ENCODE measurements at regions not wholly inside any gene's neighbourhood (a gene's known extent, or its start where the extent isn't known, plus 50 kb on each side); places are given as distances from the start of the nearest gene placed in this dataset.

DNA sequence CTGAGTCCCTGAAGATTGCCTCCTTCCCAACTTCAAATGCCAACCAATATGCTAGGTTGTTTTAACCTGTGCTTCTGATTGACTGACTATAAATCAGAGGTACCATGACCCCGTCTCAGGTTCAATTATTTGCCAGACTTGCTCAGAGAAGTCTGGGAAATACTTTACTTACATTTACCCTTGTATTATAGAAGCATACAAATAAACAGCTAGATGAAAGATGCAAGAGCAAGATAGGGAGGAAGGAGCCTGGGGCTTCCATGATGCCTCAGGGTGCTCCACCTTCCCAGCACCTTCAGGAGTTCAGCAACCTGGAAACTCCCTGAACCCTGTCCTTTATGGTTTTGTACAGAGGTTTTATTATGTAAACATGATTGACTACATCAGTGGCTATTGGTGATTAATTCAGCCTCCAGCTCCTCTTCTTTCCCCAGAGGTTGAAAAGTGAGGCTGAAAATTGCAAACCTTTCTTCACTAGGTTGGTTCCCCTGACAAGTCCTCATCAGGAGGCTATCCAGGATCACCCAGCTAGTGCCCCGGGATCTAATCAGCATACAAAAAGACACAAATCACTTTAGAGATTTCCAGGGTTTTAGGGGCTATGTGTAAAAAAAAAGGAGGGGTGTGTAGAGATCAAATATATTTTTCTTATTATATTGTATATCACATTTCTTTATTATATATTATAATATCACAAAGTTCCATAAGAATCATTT, 547.7 kb downstream of the EPM2A start:
- H3K9me3 ChIP-seq (ENCODE audit: control insufficient read depth in 2 of 2, low read length in 2 of 2): no peaks in the 10 kb centered on the region
- no peaks in the 10 kb centered on the region for H3K27me3 ChIP-seq (ENCODE audit: control insufficient read depth in 2 of 2, insufficient read depth in 2 of 2, low read length in 2 of 2)
- H3K4me3 ChIP-seq (ENCODE audit: low read length in 2 of 2): no peak overlapping the region
- no peak overlapping the region for H3K27ac ChIP-seq (ENCODE audit: low read depth in 2 of 2, low read length in 2 of 2)
- H3K9ac ChIP-seq (ENCODE audit: low read depth in 1 of 2, low read length in 2 of 2): no peak overlapping the region
- no peaks in the 10 kb centered on the region for H3K36me3 ChIP-seq (ENCODE audit: control insufficient read depth in 2 of 2, insufficient read depth in 2 of 2, low read length in 2 of 2)
- no peaks in the 10 kb centered on the region for H3K4me1 ChIP-seq (ENCODE audit: control insufficient read depth in 2 of 2, insufficient read depth in 2 of 2, low read length in 2 of 2)

DNA sequence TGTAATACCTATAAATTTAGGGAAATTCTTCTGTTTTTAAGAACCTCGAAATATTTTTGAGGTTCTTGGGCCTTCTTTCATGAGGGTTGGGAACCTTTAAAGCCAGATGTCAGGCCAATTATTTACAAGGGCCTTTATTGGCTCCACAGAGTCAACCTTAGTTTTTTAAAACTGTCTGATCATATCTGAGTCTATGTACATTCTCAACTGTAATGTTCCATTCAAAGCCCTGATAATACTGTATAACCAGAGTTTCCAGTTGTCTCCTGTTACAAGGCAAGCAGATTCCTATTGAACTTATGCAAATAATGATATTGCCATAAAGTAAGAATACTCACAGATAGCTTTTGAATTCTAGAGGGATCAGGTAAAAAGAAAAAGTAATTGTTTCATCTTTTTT, 545.5 kb downstream of the EPM2A start:
- H3K27me3 ChIP-seq (ENCODE audit: control insufficient read depth in 2 of 2, insufficient read depth in 2 of 2, low read length in 2 of 2): no peaks in the 10 kb centered on the region
- H3K4me1 ChIP-seq (ENCODE audit: control insufficient read depth in 2 of 2, insufficient read depth in 2 of 2, low read length in 2 of 2): no peaks in the 10 kb centered on the region
- H3K36me3 ChIP-seq (ENCODE audit: control insufficient read depth in 2 of 2, insufficient read depth in 2 of 2, low read length in 2 of 2): no peaks in the 10 kb centered on the region
- no peak overlapping the region for H3K4me3 ChIP-seq (ENCODE audit: low read length in 2 of 2)
- H3K9me3 ChIP-seq (ENCODE audit: control insufficient read depth in 2 of 2, low read length in 2 of 2): no peaks in the 10 kb centered on the region
- H3K9ac ChIP-seq (ENCODE audit: low read depth in 1 of 2, low read length in 2 of 2): no peak overlapping the region
- no peak overlapping the region for H3K27ac ChIP-seq (ENCODE audit: low read depth in 2 of 2, low read length in 2 of 2)

- no peak overlapping the region for H3K27ac ChIP-seq (ENCODE audit: low read depth in 2 of 2, low read length in 2 of 2)
- no peaks in the 10 kb centered on the region for H3K36me3 ChIP-seq (ENCODE audit: control insufficient read depth in 2 of 2, insufficient read depth in 2 of 2, low read length in 2 of 2)
- no peaks in the 10 kb centered on the region for H3K4me1 ChIP-seq (ENCODE audit: control insufficient read depth in 2 of 2, insufficient read depth in 2 of 2, low read length in 2 of 2)
- no peak overlapping the region for H3K4me3 ChIP-seq (ENCODE audit: low read length in 2 of 2)
- no peaks in the 10 kb centered on the region for H3K27me3 ChIP-seq (ENCODE audit: control insufficient read depth in 2 of 2, insufficient read depth in 2 of 2, low read length in 2 of 2)
- H3K9me3 ChIP-seq (ENCODE audit: control insufficient read depth in 2 of 2, low read length in 2 of 2): no peaks in the 10 kb centered on the region
- H3K9ac ChIP-seq (ENCODE audit: low read depth in 1 of 2, low read length in 2 of 2): no peak overlapping the region
Measured at GRCh38 chr6:145194389-145194788, 540.9 kb downstream of the EPM2A start.

DNA sequence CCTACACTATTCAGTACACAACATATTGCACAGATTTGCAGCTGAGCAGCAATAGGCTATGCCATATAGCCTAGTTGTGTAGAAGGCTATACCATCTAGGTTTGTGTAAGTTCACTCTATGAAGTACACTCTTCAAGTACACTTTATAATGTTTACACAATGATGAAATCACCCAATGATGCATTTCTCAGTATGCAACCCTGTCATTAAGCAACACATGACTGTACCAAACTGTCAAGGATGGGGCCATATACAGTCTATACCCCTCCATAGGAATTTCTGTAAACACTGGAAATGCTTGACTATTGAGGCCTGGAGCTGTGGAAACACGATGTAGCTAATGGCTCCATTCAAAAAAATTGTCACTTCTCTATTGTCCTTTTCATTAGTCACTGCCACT, 535.4 kb downstream of the EPM2A start:
- no peaks in the 10 kb centered on the region for H3K27me3 ChIP-seq (ENCODE audit: control insufficient read depth in 2 of 2, insufficient read depth in 2 of 2, low read length in 2 of 2)
- no peaks in the 10 kb centered on the region for H3K9me3 ChIP-seq (ENCODE audit: control insufficient read depth in 2 of 2, low read length in 2 of 2)
- no peak overlapping the region for H3K27ac ChIP-seq (ENCODE audit: low read depth in 2 of 2, low read length in 2 of 2)
- H3K4me1 ChIP-seq (ENCODE audit: control insufficient read depth in 2 of 2, insufficient read depth in 2 of 2, low read length in 2 of 2): no peaks in the 10 kb centered on the region
- no peak overlapping the region for H3K9ac ChIP-seq (ENCODE audit: low read depth in 1 of 2, low read length in 2 of 2)
- no peak overlapping the region for H3K4me3 ChIP-seq (ENCODE audit: low read length in 2 of 2)
- no peaks in the 10 kb centered on the region for H3K36me3 ChIP-seq (ENCODE audit: control insufficient read depth in 2 of 2, insufficient read depth in 2 of 2, low read length in 2 of 2)

DNA sequence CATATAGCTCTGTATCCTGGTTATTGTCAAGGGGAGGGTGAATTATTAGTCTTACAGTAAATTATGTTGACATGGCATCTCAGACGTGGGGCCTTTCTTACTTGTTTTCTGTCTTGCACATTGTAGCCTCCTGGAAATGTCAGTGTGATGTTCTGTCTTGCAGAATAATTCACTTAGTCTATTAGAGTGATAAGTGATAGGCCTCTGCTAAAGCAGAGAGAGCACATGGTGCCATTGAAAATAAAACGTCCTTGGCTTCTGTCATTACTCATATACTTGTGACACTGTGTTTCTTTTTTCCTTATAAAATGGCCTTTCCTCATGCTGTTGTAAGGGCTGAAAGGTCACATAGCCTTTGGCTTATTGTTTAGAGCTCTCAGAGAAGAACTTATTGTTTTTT, 531.0 kb downstream of the EPM2A start:
- Histone ChIP-seq H3K9ac (ENCODE audit: low read depth in 1 of 2, low read length in 2 of 2) (no peak overlapping the region), H3K27me3 (ENCODE audit: control insufficient read depth in 2 of 2, insufficient read depth in 2 of 2, low read length in 2 of 2) (no peaks in the 10 kb centered on the region), H3K36me3 (ENCODE audit: control insufficient read depth in 2 of 2, insufficient read depth in 2 of 2, low read length in 2 of 2) (no peaks in the 10 kb centered on the region), H3K4me3 (ENCODE audit: low read length in 2 of 2) (no peak overlapping the region), H3K27ac (ENCODE audit: low read depth in 2 of 2, low read length in 2 of 2) (no peak overlapping the region), H3K9me3 (ENCODE audit: control insufficient read depth in 2 of 2, low read length in 2 of 2) (no peaks in the 10 kb centered on the region), H3K4me1 (ENCODE audit: control insufficient read depth in 2 of 2, insufficient read depth in 2 of 2, low read length in 2 of 2) (no peaks in the 10 kb centered on the region)

DNA sequence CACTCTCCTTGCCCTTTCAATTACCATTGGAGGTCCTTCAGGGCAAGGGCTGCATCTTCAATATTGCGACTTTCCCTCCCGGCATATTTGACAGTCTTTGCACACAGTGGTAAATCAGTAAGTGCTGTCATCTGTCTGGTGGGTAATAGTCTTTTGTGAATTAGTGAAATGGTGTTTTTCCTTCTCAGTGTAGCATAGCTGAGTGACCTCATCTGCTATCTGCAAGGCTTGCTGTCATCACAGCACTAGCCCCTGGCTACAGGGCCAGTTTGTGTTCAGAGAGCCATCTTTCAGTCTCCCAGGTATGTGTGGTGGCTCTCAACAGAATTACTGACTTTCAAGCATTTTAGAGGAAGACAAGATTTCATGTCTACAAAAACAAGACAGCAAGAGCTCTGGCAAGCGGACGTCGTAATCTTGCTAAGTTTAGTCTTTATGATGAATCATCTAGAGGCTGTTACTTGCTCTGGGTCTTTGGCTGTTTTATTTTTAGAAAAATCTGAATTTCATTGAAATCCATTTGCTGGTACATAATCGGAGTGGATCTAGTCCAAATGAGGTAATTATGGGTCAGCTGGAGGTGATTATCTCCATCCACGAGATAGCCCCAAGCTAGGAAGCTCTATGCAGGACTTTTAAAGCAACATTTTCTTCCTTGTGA, 528.9 kb downstream of the EPM2A start:
- no peaks in the 10 kb centered on the region for H3K27me3 ChIP-seq (ENCODE audit: control insufficient read depth in 2 of 2, insufficient read depth in 2 of 2, low read length in 2 of 2)
- H3K4me3 ChIP-seq (ENCODE audit: low read length in 2 of 2): no peak overlapping the region
- no peaks in the 10 kb centered on the region for H3K36me3 ChIP-seq (ENCODE audit: control insufficient read depth in 2 of 2, insufficient read depth in 2 of 2, low read length in 2 of 2)
- no peak overlapping the region for H3K9ac ChIP-seq (ENCODE audit: low read depth in 1 of 2, low read length in 2 of 2)
- H3K9me3 ChIP-seq (ENCODE audit: control insufficient read depth in 2 of 2, low read length in 2 of 2): no peaks in the 10 kb centered on the region
- no peaks in the 10 kb centered on the region for H3K4me1 ChIP-seq (ENCODE audit: control insufficient read depth in 2 of 2, insufficient read depth in 2 of 2, low read length in 2 of 2)
- no peak overlapping the region for H3K27ac ChIP-seq (ENCODE audit: low read depth in 2 of 2, low read length in 2 of 2)

DNA sequence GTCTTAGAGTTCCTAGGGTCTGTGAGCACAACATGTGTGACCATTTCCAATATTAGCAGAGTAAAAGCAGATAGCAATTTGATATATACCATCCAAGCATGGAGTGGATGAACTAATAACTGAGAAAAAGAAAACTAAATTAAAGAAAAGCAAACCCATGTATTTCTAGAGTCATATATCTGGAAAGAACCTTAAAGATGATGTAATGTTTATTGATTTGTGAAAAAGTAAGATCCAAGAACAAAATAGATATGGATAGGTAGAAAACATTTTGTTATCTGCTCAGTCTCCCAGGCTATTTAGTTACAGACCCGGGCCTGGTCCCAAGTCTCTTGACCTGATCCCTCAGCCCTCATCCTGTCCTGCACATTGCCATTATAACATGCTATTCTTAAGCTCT, 526.8 kb downstream of the EPM2A start:
- Histone ChIP-seq H3K36me3 (ENCODE audit: control insufficient read depth in 2 of 2, insufficient read depth in 2 of 2, low read length in 2 of 2) (no peaks in the 10 kb centered on the region), H3K4me1 (ENCODE audit: control insufficient read depth in 2 of 2, insufficient read depth in 2 of 2, low read length in 2 of 2) (no peaks in the 10 kb centered on the region), H3K9ac (ENCODE audit: low read depth in 1 of 2, low read length in 2 of 2) (no peak overlapping the region), H3K27ac (ENCODE audit: low read depth in 2 of 2, low read length in 2 of 2) (no peak overlapping the region), H3K27me3 (ENCODE audit: control insufficient read depth in 2 of 2, insufficient read depth in 2 of 2, low read length in 2 of 2) (no peaks in the 10 kb centered on the region), H3K4me3 (ENCODE audit: low read length in 2 of 2) (no peak overlapping the region), H3K9me3 (ENCODE audit: control insufficient read depth in 2 of 2, low read length in 2 of 2) (no peaks in the 10 kb centered on the region)

DNA sequence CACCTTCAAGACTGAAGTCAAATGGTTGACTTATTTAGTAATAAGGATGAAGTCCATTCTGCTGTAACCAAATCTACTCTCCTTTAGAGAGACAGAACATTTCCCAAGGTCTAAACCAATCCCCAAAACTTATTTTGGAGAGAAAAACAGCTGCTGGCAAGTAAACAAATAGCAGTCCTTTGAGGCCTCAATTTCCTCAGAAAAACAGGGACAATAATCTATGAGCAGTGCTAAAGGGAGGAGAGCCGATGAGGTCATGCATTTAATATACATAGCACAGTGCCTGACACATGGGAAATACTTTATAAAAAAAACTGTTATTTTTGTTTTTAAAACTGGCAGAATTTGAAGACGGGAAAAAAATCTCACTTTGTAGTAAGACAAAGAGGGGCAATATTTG, 526.0 kb downstream of the EPM2A start:
- Histone ChIP-seq H3K4me1 (ENCODE audit: control insufficient read depth in 2 of 2, insufficient read depth in 2 of 2, low read length in 2 of 2) (no peaks in the 10 kb centered on the region), H3K27ac (ENCODE audit: low read depth in 2 of 2, low read length in 2 of 2) (no peak overlapping the region), H3K9me3 (ENCODE audit: control insufficient read depth in 2 of 2, low read length in 2 of 2) (no peaks in the 10 kb centered on the region), H3K27me3 (ENCODE audit: control insufficient read depth in 2 of 2, insufficient read depth in 2 of 2, low read length in 2 of 2) (no peaks in the 10 kb centered on the region), H3K4me3 (ENCODE audit: low read length in 2 of 2) (no peak overlapping the region), H3K9ac (ENCODE audit: low read depth in 1 of 2, low read length in 2 of 2) (no peak overlapping the region), H3K36me3 (ENCODE audit: control insufficient read depth in 2 of 2, insufficient read depth in 2 of 2, low read length in 2 of 2) (no peaks in the 10 kb centered on the region)

DNA sequence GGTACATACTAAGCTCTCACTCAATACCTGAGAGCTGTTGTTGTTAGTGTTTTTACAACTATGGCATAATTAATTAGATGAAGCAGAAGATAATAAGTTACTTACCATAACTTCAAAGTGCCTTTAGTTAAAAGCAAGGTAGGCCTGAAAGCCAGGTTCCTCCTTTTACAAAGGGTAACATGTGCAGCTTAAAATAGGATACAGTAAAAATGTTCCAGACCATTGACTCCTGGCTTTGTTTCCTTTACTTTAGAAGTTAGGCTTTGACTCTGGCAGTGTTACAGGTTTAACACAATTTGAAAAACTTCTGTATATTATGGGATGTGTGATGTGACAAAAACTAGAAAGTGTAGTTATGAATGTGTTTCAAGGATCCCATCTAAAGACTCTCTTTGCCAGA, 522.5 kb downstream of the EPM2A start:
- no peaks in the 10 kb centered on the region for H3K36me3 ChIP-seq (ENCODE audit: control insufficient read depth in 2 of 2, insufficient read depth in 2 of 2, low read length in 2 of 2)
- H3K27ac ChIP-seq (ENCODE audit: low read depth in 2 of 2, low read length in 2 of 2): no peak overlapping the region
- no peaks in the 10 kb centered on the region for H3K9me3 ChIP-seq (ENCODE audit: control insufficient read depth in 2 of 2, low read length in 2 of 2)
- H3K4me3 ChIP-seq (ENCODE audit: low read length in 2 of 2): no peak overlapping the region
- H3K9ac ChIP-seq (ENCODE audit: low read depth in 1 of 2, low read length in 2 of 2): no peak overlapping the region
- H3K27me3 ChIP-seq (ENCODE audit: control insufficient read depth in 2 of 2, insufficient read depth in 2 of 2, low read length in 2 of 2): no peaks in the 10 kb centered on the region
- H3K4me1 ChIP-seq (ENCODE audit: control insufficient read depth in 2 of 2, insufficient read depth in 2 of 2, low read length in 2 of 2): no peaks in the 10 kb centered on the region

DNA sequence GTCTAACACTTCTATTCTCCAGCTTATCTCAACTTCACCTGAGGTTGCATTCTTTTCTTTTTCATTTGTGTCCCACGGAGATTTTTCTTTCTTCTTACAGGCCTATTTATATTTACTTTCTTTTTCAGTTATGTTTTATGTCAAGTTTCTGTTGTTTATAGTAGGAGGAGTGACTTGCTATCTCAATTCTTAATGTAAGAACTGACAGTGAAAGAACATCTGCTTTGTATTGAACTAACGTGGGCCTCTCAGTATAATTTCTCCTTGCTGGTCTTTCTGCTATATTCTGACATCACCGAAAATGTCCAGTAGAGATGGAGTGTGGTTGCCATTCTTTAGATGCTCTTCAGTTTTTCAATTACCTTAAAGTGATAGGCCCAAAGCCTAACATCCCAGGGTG, 521.7 kb downstream of the EPM2A start:
- no peaks in the 10 kb centered on the region for H3K27me3 ChIP-seq (ENCODE audit: control insufficient read depth in 2 of 2, insufficient read depth in 2 of 2, low read length in 2 of 2)
- no peak overlapping the region for H3K4me3 ChIP-seq (ENCODE audit: low read length in 2 of 2)
- no peaks in the 10 kb centered on the region for H3K9me3 ChIP-seq (ENCODE audit: control insufficient read depth in 2 of 2, low read length in 2 of 2)
- no peak overlapping the region for H3K27ac ChIP-seq (ENCODE audit: low read depth in 2 of 2, low read length in 2 of 2)
- H3K36me3 ChIP-seq (ENCODE audit: control insufficient read depth in 2 of 2, insufficient read depth in 2 of 2, low read length in 2 of 2): no peaks in the 10 kb centered on the region
- no peaks in the 10 kb centered on the region for H3K4me1 ChIP-seq (ENCODE audit: control insufficient read depth in 2 of 2, insufficient read depth in 2 of 2, low read length in 2 of 2)
- no peak overlapping the region for H3K9ac ChIP-seq (ENCODE audit: low read depth in 1 of 2, low read length in 2 of 2)

All from mucosa of rectum (tissue), 2 donors.